SKM-1 treated with dmso at 0.1 percent for 144 hours (cell line): ENCODE measurements at regions not wholly inside any gene's neighbourhood (a gene's known extent, or its start where the extent isn't known, plus 50 kb on each side); places are given as distances from the start of the nearest gene placed in this dataset.

Experiments
- DNase-seq: peaks from one replicate; lab custom pipeline; 2025; ENCODE audit not compliant: unreplicated experiment; lab: John Stamatoyannopoulos, UW

DNA sequence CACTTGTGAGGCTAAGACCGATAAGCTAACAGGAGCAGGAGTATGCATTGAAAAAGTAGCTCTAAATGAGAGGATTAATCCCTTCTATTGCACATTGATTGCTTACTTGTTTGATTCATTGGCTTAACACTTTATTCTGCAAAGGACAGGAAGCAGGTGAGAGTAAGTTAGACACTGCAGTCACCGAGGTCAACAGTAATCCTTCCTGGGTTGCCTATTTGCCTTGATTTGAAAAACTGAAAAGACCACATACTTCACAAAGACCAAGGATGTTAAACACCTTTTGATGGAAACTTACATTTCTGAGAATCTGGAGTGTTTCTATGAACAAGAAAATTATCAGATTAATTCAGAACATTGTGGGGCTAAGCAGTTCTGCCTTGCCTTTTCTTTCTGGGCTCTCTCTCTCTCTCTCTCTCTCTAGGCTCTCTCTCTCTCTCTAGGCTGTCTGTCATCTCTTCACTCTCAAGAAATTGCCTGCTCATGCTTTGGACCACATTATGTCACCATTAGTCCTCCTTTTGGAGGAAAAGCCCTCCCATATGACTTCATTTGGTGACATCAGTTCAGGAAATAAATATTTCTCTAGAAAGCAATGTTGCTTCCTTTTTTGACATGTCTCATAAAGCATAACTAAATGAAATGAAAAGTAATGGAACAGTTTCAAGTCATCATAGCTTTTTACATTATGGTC lies 103.8 kb downstream of the TNFSF18 start:
- no peak for DNase-seq

DNA sequence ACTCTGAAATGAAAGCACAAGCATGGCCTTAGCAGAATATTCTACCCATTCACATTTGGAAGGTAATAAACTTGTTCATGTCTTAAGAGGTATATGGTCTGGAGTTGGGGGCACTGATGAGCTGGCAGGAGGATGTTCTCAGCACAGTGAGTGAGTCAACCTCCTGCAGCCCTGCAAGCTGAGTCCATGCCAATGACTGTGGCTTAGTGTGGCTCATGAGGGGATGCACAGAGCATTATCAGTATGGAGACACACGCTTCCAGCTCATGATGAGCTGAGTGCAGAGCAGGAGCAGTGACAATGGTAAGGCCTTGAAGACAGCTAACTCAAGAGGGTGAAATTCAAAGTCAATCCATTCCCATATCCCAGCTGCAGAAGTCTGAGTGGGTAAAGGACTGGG lies 102.3 kb downstream of the TNFSF18 start:
- DNase-seq, result no peak

GRCh38 chr1:172949096-172949495 lies 101.6 kb downstream of the TNFSF18 start:
- DNase-seq, result no peak

DNA sequence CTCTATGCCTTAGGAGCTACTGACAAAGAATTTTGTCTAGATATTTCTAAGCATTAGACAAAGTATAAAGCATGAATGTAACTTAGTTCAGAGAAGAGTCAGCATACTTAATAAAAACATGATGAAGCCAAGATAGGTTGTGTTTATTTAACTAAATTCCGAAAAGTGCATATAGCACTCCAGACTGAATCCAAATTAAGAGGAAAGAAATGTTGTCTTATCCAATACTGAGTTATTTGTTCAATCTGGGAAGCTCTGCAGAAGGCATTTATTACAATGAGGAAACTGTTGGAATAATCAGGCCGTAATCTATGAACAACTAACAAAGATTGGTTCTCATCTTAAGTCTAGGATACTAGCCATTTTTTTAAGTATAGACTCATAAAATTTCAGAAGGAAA lies 100.2 kb downstream of the TNFSF18 start:
- no peak for DNase-seq

- no peak for DNase-seq
Observed at GRCh38 chr1:172951730-172952365, 98.9 kb downstream of the TNFSF18 start.

DNA sequence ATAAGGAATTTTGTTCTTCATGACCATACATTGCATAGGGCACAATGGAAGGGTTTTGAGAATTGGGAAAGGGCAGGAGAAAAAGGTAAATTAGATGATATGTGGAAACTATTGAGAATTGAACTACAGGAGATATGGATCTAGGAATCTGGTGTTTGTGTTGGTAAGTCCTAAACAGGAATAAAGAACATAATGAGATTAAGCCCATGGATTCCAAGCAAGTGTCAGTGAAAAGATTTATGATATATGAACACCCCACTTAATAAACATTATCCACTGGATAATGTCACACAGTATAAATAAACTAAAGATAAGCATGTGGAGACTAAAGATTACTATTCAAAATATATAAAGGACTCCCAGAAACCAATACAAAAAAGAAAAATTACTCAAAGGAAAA lies 98.2 kb downstream of the TNFSF18 start:
- no peak for DNase-seq

- DNase-seq, result no peak
Observed at GRCh38 chr1:172954476-172955150, 96.1 kb downstream of the TNFSF18 start.

- no peak for DNase-seq
Observed at GRCh38 chr1:172955161-172955815, 95.5 kb downstream of the TNFSF18 start.

- DNase-seq, result no peak
Observed at GRCh38 chr1:172956871-172957270, 93.9 kb downstream of the TNFSF18 start.

GRCh38 chr1:172957491-172957890 lies 93.2 kb downstream of the TNFSF18 start:
- DNase-seq, result no peak

DNA sequence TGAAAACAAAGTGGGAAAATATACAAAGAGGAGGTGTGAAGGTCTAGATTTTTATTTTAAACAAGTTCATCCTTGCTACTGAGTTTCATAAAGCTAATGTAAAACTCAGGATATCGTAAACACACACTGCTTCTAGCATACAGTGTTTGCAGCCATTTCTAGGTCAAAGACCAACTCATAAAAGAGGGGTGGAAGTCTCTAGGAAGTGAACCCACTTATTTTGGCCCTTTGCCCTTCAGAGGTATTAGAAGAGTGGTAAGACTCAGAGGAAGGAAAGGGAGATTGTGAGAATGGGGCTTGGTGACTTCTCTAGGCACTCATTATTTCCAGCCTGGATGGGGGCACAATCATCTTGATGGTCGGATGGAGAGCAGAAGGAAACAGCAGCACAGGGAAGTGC lies 91.2 kb downstream of the TNFSF18 start:
- DNase-seq, result no peak

DNA sequence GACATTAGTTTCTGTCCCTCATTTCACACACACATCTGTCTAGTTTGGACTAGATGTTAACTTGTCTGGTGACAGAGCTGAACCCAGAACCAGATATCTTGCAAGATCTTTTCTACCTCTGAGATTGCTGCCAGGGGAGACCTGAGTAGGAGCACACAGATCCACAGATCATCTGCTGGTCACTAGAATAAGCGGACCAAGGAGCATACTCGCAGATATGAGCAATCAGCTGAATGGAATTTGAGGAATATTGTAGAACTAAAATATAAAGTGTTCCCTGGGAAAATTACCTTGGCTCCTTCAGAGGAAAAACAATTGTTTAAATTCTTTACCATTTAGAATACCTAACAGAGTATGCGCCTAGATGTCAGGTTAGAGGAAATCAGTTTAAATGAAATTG lies 90.7 kb downstream of the TNFSF18 start:
- DNase-seq, result no peak

DNA sequence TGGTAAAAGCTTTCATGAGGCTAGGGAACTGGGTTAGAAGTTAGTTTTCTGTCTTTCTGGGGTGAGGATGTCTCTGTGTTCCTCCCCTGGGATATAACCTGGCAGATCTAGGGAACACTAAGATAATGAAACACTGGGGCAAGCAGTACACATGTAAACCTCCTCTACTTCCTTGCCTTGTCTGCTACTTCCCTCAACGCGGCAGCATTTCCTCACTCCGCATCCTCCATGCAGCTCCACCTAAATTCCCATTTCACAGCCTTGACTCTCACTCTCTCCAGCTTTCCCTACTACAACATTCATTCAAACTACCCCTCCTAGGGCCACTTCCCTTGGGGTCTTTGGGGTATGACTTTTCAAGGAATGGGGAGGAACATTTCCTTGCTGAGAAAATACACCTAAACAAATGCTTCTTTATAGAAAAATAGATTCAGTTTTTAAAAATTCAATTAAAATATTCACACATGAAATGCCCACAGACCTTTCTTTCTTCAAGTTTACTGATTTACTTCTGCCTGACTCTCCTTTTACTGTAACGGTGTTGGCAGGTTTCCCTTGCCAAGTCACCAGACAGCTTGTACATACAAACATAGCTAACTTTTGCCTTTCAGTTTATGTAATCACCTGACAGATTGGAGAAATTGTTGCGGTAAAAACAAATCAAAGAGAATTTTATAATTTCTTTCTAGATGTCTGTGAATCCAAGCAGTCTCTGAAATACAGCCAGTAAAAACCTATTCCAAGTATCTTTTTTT lies 90.1 kb downstream of the TNFSF18 start:
- DNase-seq, result no peak

GRCh38 chr1:172964864-172965263 lies 85.9 kb downstream of the TNFSF18 start:
- DNase-seq, result no peak

DNA sequence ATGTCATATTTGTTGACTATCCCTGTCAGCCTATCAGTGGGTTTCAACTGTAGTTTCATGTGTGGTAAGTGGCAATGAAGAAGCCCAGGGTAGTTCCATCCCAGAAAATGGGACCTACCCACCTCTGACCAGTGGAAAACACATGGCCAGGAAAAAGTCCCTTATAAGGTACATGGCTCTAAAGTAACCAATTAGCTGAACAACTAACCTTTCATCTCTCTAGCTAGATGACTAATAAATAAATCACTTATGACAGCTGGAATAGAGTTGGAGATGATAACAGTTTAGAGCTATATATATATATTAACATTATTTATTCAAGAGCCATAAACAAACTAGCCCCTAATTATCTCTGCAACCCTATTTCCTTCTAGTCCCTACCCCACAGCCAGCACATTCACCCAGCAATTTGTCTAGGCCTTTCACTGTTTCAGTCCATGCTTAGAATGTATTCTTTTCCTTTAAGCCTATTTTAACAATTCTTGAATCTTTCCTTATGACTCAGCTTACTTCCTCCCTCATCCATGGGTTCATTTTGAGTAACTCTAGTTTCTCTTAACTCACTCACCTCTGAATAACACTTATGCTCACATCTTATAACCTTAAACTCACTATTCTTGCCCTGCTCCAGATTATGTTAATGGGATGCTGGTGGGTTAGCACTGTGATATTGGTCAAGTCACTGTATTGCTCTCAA lies 83.7 kb downstream of the TNFSF18 start:
- DNase-seq, result no peak

DNA sequence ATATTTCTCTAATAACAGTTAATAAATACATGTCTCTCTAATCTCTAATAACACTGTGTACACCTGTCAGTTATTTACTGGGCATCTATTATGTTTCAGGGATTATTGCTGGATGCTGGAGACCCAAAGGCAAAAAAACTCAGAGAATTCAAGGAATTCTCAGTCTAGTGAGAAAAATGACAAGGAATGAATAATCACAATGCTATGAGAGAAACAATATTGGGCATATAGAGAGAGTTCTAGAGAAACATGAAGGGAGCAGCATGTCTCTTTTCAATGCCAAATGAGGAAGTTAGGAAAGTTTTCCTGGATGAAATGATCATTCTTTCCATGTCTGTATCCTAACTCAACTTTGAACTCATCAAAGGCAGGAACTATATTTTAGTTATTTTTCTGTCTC lies 82.8 kb downstream of the TNFSF18 start:
- DNase-seq, result no peak

DNA sequence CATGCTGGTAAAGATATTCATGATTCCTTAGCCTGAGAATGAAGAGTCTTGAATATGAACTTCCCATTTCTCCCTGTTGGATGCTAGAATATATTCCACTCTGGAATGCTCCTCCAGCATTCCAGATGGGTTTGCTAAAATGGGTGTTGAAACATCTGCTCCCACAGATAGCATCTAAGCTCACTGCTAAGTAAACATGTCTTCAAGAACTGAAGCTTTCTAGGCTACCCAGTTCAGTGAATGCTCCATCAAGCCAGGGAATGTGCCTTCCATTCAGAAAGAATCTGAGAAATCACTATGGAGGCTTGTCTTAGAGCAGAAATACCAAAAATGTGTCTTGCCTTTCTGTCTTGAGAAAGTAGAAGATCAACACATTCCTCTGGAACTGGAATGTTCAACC lies 81.1 kb downstream of the TNFSF18 start:
- no peak for DNase-seq

DNA sequence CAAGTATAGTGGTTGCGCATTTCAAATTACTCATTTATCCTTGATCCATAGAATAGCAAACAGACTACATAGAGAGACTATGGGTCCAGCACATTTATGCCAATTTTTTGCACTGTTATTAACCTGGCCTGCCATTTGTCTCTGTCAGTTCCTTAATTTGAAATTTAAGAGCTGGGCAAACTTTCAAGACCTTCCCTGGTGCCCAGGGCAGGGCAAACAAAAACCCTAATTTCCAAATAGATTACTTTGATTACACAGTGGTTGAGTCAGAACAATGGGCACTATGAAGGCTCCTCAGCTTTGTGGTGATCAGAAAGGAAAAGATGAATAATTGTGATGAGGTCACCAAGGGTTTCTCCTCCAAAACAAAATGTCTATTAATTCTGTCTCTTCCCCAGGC lies 80.6 kb downstream of the TNFSF18 start:
- DNase-seq, result no peak

GRCh38 chr1:172971241-172971640 lies 79.5 kb downstream of the TNFSF18 start:
- DNase-seq, result no peak

GRCh38 chr1:172972258-172972657 lies 78.5 kb downstream of the TNFSF18 start:
- DNase-seq, result no peak

DNA sequence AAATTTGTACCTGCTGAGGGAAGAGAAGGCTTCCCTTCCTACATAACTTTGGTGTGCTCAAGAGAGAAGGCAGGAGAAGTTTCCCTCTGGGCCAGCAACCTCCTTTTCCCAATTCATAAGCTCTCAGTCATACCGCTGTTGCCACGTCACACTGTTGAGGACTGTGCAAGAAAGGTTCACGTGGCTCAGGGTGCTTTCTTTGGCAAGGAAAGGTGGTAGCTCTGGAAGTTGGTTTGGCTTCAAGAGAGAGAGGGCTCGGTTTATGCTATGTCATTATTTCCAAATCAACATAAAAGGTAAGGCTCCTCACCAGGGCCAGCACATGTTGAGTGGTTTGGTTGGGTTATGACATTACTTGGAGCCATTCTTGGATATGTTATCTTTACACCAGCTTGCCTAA lies 77.3 kb downstream of the TNFSF18 start:
- no peak for DNase-seq
